Ishikawa (cell line): ENCODE measurements at regions not wholly inside any gene's neighbourhood (a gene's known extent, or its start where the extent isn't known, plus 50 kb on each side); places are given as distances from the start of the nearest gene placed in this dataset.

Experiments used
- CEBPB ChIP-seq: IDR thresholded peaks from 2 replicates; pipeline ENCODE4 v1.6.1; 2012
- CREB1 ChIP-seq: IDR thresholded peaks from 2 replicates; pipeline ENCODE4 v1.6.1; 2012; ENCODE audit warnings: low read depth
- EGR1 ChIP-seq: IDR thresholded peaks from 2 replicates; pipeline ENCODE4 v1.6.1; 2012
- EP300 ChIP-seq: IDR thresholded peaks from 2 replicates; pipeline ENCODE4 v1.6.1; 2012; ENCODE audit warnings: borderline replicate concordance
- FOXM1 ChIP-seq: IDR thresholded peaks from 2 replicates; pipeline ENCODE4 v1.6.1; 2012; ENCODE audit warnings: low read depth, borderline replicate concordance
- NFIC ChIP-seq: IDR thresholded peaks from 2 replicates; pipeline ENCODE4 v1.6.1; 2012
- RAD21 ChIP-seq: IDR thresholded peaks from 2 replicates; pipeline ENCODE4 v1.6.1; 2012; ENCODE audit warnings: low read depth
- TAF1 ChIP-seq: IDR thresholded peaks from 2 replicates; pipeline ENCODE4 v1.6.1; 2012; ENCODE audit warnings: low read depth, mild to moderate bottlenecking
- TCF12 ChIP-seq: IDR thresholded peaks from 2 replicates; pipeline ENCODE4 v1.6.1; 2012; ENCODE audit warnings: low read depth
- TEAD4 ChIP-seq: IDR thresholded peaks from 2 replicates; pipeline ENCODE4 v1.6.1; 2012
- YY1 ChIP-seq: IDR thresholded peaks from 2 replicates; pipeline ENCODE4 v1.6.1; 2012; ENCODE audit warnings: low read depth
- ZBTB7A ChIP-seq: IDR thresholded peaks from 2 replicates; pipeline ENCODE4 v1.6.1; 2012; ENCODE audit warnings: low read depth
- TF ChIP-seq, protein P1 (sequence below): IDR thresholded peaks from 2 replicates; pipeline ENCODE4 v1.6.1; 2012
- TF ChIP-seq, protein P2 (sequence below): IDR thresholded peaks from 2 replicates; pipeline ENCODE4 v1.6.1; 2012
- TF ChIP-seq, protein P3 (sequence below): IDR thresholded peaks from 2 replicates; pipeline ENCODE4 v1.6.1; 2012; ENCODE audit warnings: low read depth, mild to moderate bottlenecking

DNA sequence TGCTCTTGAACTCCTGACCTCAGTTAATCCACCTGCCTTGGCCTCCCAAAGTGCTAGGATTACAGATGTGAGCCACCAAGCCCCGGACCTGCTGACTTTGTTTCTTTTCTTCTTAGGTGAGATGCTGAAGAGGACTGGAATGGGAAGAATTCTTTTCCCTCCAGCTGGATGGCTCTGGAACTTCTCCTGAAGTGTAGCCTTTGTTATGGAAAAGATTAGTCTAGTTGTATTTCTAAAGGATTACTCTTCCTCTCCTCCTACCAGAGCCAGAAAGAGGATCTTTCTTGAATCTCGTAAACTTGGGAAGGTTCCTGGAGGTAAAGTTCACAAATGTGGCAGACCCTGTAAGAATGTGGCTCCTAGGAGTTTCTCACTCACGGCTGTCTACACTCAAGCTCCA, 95.4 kb upstream of the LARGE1 start:
- TF ChIP-seq, protein P1, sequence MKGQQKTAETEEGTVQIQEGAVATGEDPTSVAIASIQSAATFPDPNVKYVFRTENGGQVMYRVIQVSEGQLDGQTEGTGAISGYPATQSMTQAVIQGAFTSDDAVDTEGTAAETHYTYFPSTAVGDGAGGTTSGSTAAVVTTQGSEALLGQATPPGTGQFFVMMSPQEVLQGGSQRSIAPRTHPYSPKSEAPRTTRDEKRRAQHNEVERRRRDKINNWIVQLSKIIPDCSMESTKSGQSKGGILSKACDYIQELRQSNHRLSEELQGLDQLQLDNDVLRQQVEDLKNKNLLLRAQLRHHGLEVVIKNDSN = no peak
- TF ChIP-seq TAF1 (no peak), TCF12 (no peak), YY1 (no peak), FOXM1 (no peak), CEBPB (no peak), EP300 (no peak), RAD21 (no peak), CREB1 (no peak), TEAD4 (no peak), EGR1 (no peak)
- TF ChIP-seq, protein P2, sequence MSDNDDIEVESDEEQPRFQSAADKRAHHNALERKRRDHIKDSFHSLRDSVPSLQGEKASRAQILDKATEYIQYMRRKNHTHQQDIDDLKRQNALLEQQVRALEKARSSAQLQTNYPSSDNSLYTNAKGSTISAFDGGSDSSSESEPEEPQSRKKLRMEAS = no peak
- TF ChIP-seq, protein P3, sequence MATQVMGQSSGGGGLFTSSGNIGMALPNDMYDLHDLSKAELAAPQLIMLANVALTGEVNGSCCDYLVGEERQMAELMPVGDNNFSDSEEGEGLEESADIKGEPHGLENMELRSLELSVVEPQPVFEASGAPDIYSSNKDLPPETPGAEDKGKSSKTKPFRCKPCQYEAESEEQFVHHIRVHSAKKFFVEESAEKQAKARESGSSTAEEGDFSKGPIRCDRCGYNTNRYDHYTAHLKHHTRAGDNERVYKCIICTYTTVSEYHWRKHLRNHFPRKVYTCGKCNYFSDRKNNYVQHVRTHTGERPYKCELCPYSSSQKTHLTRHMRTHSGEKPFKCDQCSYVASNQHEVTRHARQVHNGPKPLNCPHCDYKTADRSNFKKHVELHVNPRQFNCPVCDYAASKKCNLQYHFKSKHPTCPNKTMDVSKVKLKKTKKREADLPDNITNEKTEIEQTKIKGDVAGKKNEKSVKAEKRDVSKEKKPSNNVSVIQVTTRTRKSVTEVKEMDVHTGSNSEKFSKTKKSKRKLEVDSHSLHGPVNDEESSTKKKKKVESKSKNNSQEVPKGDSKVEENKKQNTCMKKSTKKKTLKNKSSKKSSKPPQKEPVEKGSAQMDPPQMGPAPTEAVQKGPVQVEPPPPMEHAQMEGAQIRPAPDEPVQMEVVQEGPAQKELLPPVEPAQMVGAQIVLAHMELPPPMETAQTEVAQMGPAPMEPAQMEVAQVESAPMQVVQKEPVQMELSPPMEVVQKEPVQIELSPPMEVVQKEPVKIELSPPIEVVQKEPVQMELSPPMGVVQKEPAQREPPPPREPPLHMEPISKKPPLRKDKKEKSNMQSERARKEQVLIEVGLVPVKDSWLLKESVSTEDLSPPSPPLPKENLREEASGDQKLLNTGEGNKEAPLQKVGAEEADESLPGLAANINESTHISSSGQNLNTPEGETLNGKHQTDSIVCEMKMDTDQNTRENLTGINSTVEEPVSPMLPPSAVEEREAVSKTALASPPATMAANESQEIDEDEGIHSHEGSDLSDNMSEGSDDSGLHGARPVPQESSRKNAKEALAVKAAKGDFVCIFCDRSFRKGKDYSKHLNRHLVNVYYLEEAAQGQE = no peak

DNA sequence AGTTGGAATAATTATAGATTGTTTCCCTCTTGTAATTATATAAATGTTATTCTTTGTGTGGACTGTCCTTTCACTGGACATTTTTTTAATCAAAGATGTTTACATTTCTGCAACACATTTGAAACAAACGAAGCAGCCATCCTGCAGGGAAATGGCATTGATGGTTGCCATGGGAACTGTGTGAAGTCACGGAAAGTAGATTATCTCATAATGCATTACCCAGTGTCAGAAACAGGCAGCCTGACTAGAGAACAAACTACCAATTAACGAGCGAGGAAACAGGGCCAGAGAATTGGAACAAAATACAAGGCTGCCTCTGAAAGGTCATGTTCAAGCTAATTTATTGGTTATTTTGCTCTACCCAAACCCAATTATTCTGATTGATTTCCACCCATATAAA, 96.9 kb upstream of the LARGE1 start:
- TF ChIP-seq EP300 = no peak
- TF ChIP-seq, protein P3 = no peak
- no peak for TF ChIP-seq CEBPB
- TF ChIP-seq RAD21 = no peak
- TF ChIP-seq, protein P1 = no peak
- TF ChIP-seq, protein P2 = no peak
- no peak for TF ChIP-seq FOXM1
- no peak for TF ChIP-seq ZBTB7A
- no peak for TF ChIP-seq CREB1
- no peak for TF ChIP-seq TEAD4
- TF ChIP-seq NFIC = no peak
- TF ChIP-seq TCF12 = no peak
- no peak for TF ChIP-seq EGR1
- no peak for TF ChIP-seq YY1
- no peak for TF ChIP-seq TAF1

DNA sequence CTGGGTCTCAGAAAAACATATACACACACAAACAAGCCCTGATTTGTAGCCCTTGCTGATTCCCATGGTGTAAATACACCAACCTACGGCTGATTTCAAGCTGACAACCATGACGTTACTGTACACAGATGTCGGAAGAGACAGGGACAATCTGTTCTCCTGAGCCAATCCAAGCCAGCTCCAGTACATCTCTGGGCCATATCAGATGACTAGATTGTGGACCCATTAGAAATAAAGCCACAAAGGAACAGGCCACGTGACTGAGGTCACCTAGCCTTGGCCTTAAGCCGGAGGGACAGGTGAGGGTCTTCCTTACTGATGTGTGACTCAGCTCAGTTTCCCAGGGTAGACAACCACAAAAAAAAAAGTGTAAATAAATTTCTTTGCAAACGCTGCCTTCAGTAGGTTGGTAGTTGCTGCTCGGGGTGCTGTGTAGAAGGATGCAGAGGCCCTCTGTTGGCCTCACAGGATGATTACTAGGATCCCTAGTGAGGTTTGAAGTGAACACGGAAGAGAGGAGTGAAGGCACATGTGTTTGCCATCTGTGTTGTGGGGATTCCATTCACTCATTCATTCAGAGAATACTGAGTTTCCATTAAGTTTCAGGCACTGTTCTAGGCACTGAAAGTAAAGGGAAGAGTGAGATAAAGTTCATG, 99.0 kb upstream of the LARGE1 start:
- TF ChIP-seq TCF12 (no peak), YY1 (no peak), CREB1 (no peak), RAD21 (no peak), TAF1 (no peak), EP300 (no peak), FOXM1 (no peak)
- TF ChIP-seq, protein P1 = no peak

DNA sequence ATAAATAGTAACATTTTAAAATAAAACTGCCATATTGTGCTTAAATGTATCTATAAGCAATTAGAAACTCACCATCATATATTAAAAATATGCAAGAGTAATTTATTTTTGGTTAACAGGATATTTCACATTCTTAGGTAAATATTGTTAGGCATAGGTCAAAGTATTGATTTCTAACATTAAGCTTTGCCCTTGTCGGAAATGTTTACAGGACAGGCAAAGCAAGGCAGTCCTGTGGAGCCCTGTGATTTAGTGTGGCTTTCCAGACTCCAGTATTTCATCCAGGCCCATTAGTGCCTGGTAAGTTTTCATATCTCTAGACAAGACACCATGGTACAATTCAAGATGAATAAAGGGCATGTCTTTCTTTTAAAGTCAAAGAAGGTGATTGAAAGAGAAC, 114.9 kb upstream of the LARGE1 start:
- TF ChIP-seq, protein P3 = no peak
- TF ChIP-seq NFIC = no peak
- no peak for TF ChIP-seq CEBPB
